ENCODE measurements at regions not wholly inside any gene's neighbourhood (a gene's known extent, or its start where the extent isn't known, plus 50 kb on each side); places are given as distances from the start of the nearest gene placed in this dataset.
A peak's percentile ranks its signal among the peaks of the same experiment; 100 is the strongest.
"Not testable (repeated sequence)": the region's sequence is repeated elsewhere in the genome, so short reads cannot be mapped to it uniquely, and the experiment has no call there.

DNA sequence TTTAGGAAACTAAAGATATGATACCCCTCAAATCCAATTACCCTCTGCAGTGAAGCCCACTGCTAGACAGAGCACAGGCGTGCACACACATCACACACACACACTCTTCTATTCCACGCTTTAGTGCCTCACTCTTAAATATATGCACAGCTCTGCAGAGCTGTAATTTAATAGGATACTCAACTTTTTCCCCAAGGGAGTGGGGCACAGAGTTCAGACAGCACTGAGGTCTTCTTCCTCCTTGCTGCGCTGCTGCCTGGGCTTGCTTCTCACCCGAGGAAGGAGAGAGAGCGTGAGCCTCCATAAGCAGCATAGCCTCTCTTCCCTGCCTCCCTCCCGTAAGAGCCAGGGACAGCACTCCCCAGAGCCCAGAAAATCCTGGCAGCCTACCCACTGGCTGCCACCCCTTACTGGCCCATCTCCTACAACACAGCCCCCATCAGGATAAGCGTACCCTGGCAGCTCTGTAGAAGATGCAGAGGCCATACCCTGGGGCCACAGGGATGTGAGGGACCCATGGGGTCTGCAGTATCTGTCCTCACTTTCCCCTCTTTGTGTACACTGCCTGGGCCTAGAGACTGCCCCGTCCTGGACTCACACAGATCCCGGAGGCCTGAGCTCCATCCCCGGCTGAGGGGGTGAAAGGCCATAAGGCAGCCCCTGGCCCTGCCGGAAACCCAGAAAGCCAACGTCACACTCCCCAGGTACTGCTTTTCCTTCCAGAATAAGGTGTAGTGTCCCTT, 102.1 kb downstream of the C5orf15 start:
- Mint-ChIP-seq H3K9me3 (no peaks in the 10 kb centered on the region), H3K4me3 (no peak overlapping the region), H3K27me3 (peaks cover 5% of the 10 kb centered on the region), H3K27ac (no peak overlapping the region), H3K36me3 (no peaks in the 10 kb centered on the region), H3K4me1 (ENCODE audit: low read depth) (peaks cover 7% of the 10 kb centered on the region)
- intact Hi-C loops (cut with micrococcal nuclease): loop anchor here (5.0 kb wide), 1 partner anchor 444 kb away; no protein-coding TSS in a partner anchor
- POLR2A ChIA-PET: no interaction called here
- CTCF ChIA-PET: interaction anchor here (3.6 kb wide), 1 partner anchor 313 kb away, joined by 15 read pairs; no protein-coding TSS in a partner anchor
- DNase-seq: no peak

DNA sequence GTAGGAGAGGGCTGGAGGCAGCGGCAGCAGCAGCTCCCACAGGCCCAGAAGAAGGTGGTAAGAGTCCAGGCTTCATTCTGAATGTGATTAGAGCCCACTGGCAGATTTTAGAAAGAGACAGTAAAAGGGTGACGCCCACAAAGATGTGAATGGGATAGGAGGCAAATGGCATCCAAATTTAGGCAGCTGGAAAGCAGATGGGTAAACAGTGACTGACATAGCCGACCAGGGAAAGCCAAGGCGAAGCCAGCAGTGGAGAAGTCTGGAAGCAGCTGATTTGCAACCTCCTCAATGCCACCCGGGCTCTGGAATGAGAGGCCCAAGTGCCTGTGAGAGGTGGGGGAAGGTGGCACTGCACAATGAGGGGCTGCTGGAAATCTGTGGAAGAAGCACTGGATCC, 103.3 kb downstream of the C5orf15 start:
- peaks cover 10% of the 10 kb centered on the region for H3K4me1 Mint-ChIP-seq (ENCODE audit: low read depth)
- POLR2A ChIA-PET: no interaction called here
- no peaks in the 10 kb centered on the region for H3K36me3 Mint-ChIP-seq
- CTCF ChIA-PET: no interaction called here
- H3K27me3 Mint-ChIP-seq: peaks cover 8% of the 10 kb centered on the region
- H3K27ac Mint-ChIP-seq: no peak overlapping the region
- no peak overlapping the region for H3K4me3 Mint-ChIP-seq
- DNase-seq: no peak
- no peaks in the 10 kb centered on the region for H3K9me3 Mint-ChIP-seq
- intact Hi-C loops (cut with micrococcal nuclease): loop anchor here (5.0 kb wide), 1 partner anchor 443 kb away; no protein-coding TSS in a partner anchor

- Mint-ChIP-seq H3K4me3 (no peak overlapping the region), H3K4me1 (ENCODE audit: low read depth) (peaks cover 9% of the 10 kb centered on the region), H3K27ac (no peak overlapping the region), H3K36me3 (no peaks in the 10 kb centered on the region), H3K9me3 (no peaks in the 10 kb centered on the region), H3K27me3 (peaks cover 8% of the 10 kb centered on the region)
- DNase-seq: no peak
- intact Hi-C loops (cut with micrococcal nuclease): loop anchor here (5.0 kb wide), 1 partner anchor 442 kb away; no protein-coding TSS in a partner anchor
- CTCF ChIA-PET: no interaction called here
- POLR2A ChIA-PET: no interaction called here
Observed at GRCh38 chr5:133864711-133865110, 103.7 kb downstream of the C5orf15 start.

- Mint-ChIP-seq H3K4me3 (no peak overlapping the region), H3K9me3 (no peaks in the 10 kb centered on the region), H3K4me1 (ENCODE audit: low read depth) (peaks cover 2% of the 10 kb centered on the region), H3K27me3 (peaks cover 4% of the 10 kb centered on the region), H3K27ac (no peak overlapping the region), H3K36me3 (no peaks in the 10 kb centered on the region)
- no peak for DNase-seq
- intact Hi-C loops (cut with micrococcal nuclease): no loop called here
- ChIA-PET POLR2A (no interaction called here), CTCF (interaction anchor here (0.8 kb wide), 1 partner anchor 176 kb away, joined by 4 read pairs; no protein-coding TSS in a partner anchor)
Observed at GRCh38 chr5:133863857-133864585, 104.4 kb downstream of the C5orf15 start.

GRCh38 chr5:133861161-133861737, 107.2 kb downstream of the C5orf15 start:
- intact Hi-C loops (cut with micrococcal nuclease): no loop called here
- H3K9me3 Mint-ChIP-seq: peaks cover 3% of the 10 kb centered on the region
- H3K27ac Mint-ChIP-seq: no peak overlapping the region
- POLR2A ChIA-PET: no interaction called here
- H3K36me3 Mint-ChIP-seq: no peaks in the 10 kb centered on the region
- DNase-seq: peak; percentile 26
- peaks cover 2% of the 10 kb centered on the region for H3K4me1 Mint-ChIP-seq (ENCODE audit: low read depth)
- H3K4me3 Mint-ChIP-seq: no peak overlapping the region
- CTCF ChIA-PET: interaction anchor here (1.5 kb wide), 1 partner anchor 7 kb away, joined by 4 read pairs; no protein-coding TSS in a partner anchor
- peaks cover 4% of the 10 kb centered on the region for H3K27me3 Mint-ChIP-seq

DNA sequence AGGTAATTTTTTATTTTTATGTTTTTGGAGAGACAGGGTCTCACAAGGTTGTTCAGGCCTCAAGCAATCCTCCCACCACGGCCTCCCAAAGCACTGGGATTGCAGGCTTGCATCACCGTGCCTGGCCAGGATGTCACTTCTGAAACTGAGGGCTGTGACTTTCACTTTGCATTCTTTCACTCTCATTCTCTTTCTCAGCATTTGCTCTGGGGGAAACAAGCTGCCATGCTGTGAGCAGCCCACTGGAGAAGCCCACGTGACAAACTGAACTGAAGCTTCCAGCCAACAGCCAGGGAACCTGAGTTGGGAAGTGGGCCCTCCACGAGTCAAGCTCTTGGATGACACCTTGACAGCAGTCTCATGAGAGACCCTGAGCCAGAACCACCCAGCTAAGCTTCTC, 109.4 kb downstream of the C5orf15 start:
- Mint-ChIP-seq H3K27me3 (peaks cover 4% of the 10 kb centered on the region), H3K27ac (no peak overlapping the region), H3K4me3 (no peak overlapping the region), H3K4me1 (ENCODE audit: low read depth) (peaks cover 2% of the 10 kb centered on the region), H3K9me3 (peaks cover 3% of the 10 kb centered on the region), H3K36me3 (no peaks in the 10 kb centered on the region)
- CTCF ChIA-PET: no interaction called here
- intact Hi-C loops (cut with micrococcal nuclease): no loop called here
- DNase-seq: peak; percentile 19
- POLR2A ChIA-PET: no interaction called here

- CTCF ChIA-PET; H3K27me3 Mint-ChIP-seq; H3K4me3 Mint-ChIP-seq; H3K9me3 Mint-ChIP-seq; H3K36me3 Mint-ChIP-seq; POLR2A ChIA-PET; DNase-seq; H3K27ac Mint-ChIP-seq; intact Hi-C loops (cut with micrococcal nuclease); H3K4me1 Mint-ChIP-seq (ENCODE audit: low read depth): not testable (repeated sequence)
Observed at GRCh38 chr5:133857595-133858313, 110.7 kb downstream of the C5orf15 start.

DNA sequence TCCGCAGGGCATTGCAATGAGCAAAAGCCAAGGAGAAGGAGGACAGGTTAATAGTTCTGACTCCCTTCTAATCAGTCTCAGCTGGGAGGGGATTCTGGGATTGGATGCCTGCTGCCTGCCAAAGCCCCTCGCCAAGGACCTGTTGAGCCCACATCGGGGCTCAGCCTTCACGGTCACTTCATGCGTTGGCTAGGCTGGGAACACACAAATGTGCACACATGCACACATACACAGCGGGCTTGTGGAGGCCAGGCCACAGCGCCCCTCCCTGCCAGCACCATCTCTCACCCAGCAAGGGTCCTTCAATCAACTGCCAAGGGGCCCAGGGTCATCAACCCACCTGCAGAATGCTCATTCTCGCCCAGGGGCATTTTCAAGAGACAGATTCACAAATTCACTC, 113.9 kb downstream of the C5orf15 start:
- Mint-ChIP-seq H3K36me3 (no peaks in the 10 kb centered on the region), H3K4me1 (ENCODE audit: low read depth) (no peaks in the 10 kb centered on the region), H3K27me3 (peaks cover 14% of the 10 kb centered on the region), H3K9me3 (peaks cover 3% of the 10 kb centered on the region), H3K27ac (no peak overlapping the region), H3K4me3 (no peak overlapping the region)
- intact Hi-C loops (cut with micrococcal nuclease): no loop called here
- POLR2A ChIA-PET: no interaction called here
- CTCF ChIA-PET: no interaction called here
- DNase-seq: no peak

GRCh38 chr5:133853646-133854365, 114.6 kb downstream of the C5orf15 start:
- intact Hi-C loops (cut with micrococcal nuclease): no loop called here
- H3K4me3 Mint-ChIP-seq: no peak overlapping the region
- peaks cover 14% of the 10 kb centered on the region for H3K27me3 Mint-ChIP-seq
- no peaks in the 10 kb centered on the region for H3K36me3 Mint-ChIP-seq
- ChIA-PET POLR2A (no interaction called here), CTCF (no interaction called here)
- no peaks in the 10 kb centered on the region for H3K4me1 Mint-ChIP-seq (ENCODE audit: low read depth)
- H3K27ac Mint-ChIP-seq: no peak overlapping the region
- no peak for DNase-seq
- H3K9me3 Mint-ChIP-seq: peaks cover 3% of the 10 kb centered on the region

GRCh38 chr5:133851521-133851920, 116.9 kb downstream of the C5orf15 start:
- Mint-ChIP-seq H3K36me3 (no peaks in the 10 kb centered on the region), H3K27ac (no peak overlapping the region), H3K27me3 (peaks cover 28% of the 10 kb centered on the region), H3K4me1 (ENCODE audit: low read depth) (peaks cover 4% of the 10 kb centered on the region), H3K9me3 (no peaks in the 10 kb centered on the region), H3K4me3 (no peak overlapping the region)
- DNase-seq: no peak
- ChIA-PET CTCF (interaction anchor here (1.0 kb wide), 1 partner anchor 17 kb away, joined by 3 read pairs; no protein-coding TSS in a partner anchor), POLR2A (no interaction called here)
- intact Hi-C loops (cut with micrococcal nuclease): no loop called here

DNA sequence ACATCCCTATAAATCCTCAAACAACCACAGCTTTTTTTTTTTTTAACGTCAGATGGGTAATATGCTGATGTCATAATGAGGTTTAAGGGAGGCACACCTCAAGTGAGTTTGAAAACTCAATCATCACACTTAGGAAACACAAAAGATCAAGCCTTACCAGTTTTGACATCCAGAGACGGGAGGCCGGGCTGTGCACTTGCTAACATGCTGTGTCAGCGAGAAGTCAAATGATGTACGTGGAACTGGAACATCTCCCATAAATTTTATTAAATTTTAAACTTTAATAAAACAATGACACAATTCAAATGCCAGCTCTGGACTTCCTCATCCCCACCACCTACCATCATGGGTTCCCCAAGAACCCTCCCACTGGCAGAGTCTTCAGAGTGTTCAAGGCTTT, 117.6 kb downstream of the C5orf15 start:
- Mint-ChIP-seq H3K27ac (no peak overlapping the region), H3K4me1 (ENCODE audit: low read depth) (peaks cover 4% of the 10 kb centered on the region), H3K36me3 (no peaks in the 10 kb centered on the region), H3K9me3 (no peaks in the 10 kb centered on the region), H3K4me3 (no peak overlapping the region), H3K27me3 (peaks cover 30% of the 10 kb centered on the region)
- ChIA-PET CTCF (interaction anchor here (0.6 kb wide), 1 partner anchor 861 kb away, joined by 3 read pairs; no protein-coding TSS in a partner anchor), POLR2A (no interaction called here)
- intact Hi-C loops (cut with micrococcal nuclease): no loop called here
- DNase-seq: no peak

Measured in activated CD4-positive, alpha-beta memory T cell treated with anti-CD3 and anti-CD28 coated beads for 36 hours (primary cell).